Stimulated activated CD4-positive, alpha-beta T cell treated with anti-CD3 and anti-CD28 coated beads, Interleukin-1b, Interleukin-23, amount 100 ng/mL, for 48 hours (primary cell): ENCODE measurements at regions not wholly inside any gene's neighbourhood (a gene's known extent, or its start where the extent isn't known, plus 50 kb on each side); places are given as distances from the start of the nearest gene placed in this dataset.

ENCODE experiments used
- DNase-seq: peaks from one replicate; pipeline ENCODE4 v3.0.0-alpha.2; 2020

GRCh38 chr14:28406196-28406595, 360.4 kb upstream of the FOXG1 start:
- no peak for DNase-seq

GRCh38 chr14:28407031-28407825, 359.4 kb upstream of the FOXG1 start:
- DNase-seq: no peak

- DNase-seq: no peak
These were observed 358.6 kb upstream of the FOXG1 start for GRCh38 chr14:28407996-28408395.

DNA sequence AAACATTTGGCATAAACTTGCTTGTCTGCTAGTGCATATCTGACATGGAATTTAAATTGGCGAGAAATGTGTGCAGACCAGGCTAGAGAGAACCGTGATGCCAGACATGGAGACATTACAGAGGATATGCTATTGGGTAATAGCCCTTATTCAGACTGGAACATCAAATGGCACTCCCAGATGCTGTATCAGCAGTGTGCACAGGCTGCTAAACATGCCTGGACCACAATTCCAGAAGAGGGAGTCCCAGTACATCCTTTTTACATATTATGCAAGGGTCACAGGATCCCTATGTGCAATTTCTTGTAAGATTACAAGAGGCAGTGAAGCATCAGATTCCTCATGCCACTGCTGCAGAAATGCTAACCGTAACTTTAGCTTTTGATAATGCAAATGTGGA, 354.5 kb upstream of the FOXG1 start:
- no peak for DNase-seq

- DNase-seq: no peak
These were observed 339.6 kb upstream of the FOXG1 start for GRCh38 chr14:28426960-28427359.

DNA sequence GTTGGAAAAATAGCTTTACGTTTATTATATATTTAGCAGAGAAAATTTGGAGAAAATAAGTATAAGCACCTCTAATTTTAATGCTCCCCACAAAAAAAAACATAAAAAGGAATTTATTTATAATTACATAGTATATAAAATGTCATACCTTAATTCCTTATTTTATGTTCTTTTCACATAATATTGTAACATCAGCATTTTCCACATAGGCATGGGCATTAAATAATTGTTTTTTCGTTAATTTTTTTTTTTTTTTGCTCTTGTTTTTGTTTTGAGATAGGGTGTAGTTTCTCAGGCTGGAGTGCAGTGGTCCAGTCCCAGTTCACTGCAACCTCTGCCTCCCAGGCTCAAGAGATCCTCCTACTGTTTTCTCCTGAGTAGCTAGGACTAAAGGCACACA, 329.8 kb upstream of the FOXG1 start:
- no peak for DNase-seq

GRCh38 chr14:28461389-28461788, 305.2 kb upstream of the FOXG1 start:
- no peak for DNase-seq

GRCh38 chr14:28467611-28468010, 299.0 kb upstream of the FOXG1 start:
- DNase-seq: no peak

DNA sequence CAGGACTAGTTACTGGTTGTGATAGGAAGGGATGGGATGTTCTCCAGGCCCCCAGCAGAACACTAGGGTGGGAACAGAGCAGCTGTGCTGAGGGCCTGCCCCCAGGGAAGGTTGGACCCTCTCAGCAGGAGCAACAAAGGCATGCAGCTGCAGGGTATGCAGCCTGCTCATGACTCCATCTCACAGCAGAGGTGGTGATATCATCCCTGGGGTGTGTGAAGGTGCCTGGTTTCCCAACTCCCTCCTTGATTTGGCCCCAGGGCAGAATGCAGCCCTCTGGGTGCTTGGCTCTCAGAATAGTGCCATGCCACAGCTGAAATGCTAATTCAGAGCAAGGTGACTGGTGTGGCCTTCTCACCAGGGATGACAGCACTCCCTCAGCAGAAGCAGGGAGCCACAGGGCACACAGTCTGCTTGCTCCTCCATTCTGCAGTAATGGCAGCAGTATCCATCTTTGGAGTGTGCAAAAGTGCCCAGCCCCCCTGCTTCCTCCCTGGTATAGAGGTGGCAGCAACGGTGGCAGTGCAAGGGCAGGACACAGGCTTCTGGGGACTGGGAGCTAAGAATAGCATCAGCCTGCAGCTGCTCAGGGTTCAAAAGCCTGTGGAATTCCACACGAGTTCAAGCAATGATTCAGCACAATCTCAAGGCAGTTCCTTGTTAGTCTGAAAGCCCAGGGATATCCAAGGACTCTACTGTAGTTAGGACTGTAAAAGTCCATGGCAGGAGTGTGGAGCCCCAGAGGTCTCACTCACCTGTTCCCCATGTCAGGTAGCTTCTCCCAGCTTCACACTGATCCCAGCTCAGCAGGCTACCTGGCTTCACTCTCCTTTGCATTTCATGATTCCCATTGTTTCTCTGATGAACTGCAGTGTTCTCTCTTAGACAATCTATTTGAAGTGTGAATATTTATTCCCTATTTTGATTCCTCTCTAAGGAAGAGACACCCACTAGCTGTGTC, 298.1 kb upstream of the FOXG1 start:
- DNase-seq: no peak

DNA sequence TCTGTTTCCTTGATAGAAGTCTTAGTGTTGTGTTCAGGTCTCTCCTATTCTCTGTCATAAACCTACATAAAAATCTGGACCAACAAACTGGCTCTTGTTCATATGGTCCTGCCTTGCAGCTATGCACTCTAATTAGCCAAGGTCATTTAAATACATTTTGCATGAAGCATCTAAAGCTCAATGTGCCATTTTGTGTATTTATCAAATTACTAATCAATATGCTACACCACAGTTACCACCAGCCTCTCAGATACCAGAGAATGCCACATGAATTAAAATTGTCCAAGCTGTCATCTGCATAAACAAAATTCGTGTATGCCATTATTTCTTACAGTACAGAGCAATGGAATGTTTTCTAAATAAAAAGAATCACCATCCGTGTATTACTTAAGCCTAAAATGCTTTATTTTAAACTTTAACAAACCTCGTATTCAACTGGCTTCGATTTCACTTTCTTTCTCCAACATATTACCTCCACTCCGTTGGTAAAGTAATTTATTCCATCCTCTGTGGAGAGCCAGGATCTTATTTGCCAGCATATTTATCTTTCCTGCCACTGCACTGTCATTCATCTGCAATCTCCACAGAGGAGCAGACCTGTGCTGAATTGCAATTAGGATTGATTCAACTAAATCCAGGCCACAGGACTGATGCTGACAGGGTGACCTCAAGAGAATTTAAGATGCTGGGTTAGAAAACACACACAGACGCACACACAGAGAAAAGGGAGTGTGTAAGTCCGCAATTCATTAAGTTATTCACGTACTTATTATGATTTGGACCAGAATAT, 284.1 kb upstream of the FOXG1 start:
- DNase-seq: no peak

GRCh38 chr14:28483506-28483905, 283.1 kb upstream of the FOXG1 start:
- DNase-seq: no peak

DNA sequence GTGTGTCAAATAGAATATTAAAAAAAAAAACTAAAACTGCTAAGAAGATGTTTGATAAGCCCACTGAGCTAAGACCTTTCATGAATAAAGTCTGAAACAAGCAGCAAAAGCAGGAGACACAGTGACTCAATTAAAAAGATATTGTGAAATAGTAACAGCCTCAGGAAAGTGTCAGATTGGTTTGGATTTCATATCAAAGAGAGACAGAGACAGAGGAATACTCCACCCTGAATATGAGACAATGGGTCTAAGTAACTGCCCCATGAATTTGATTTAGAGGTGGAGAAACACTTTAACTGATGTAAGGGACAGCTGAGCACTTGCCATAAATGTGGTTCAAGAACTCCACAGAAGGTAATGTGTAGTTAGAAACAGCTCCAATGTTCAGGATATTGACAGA, 277.9 kb upstream of the FOXG1 start:
- DNase-seq: no peak

DNA sequence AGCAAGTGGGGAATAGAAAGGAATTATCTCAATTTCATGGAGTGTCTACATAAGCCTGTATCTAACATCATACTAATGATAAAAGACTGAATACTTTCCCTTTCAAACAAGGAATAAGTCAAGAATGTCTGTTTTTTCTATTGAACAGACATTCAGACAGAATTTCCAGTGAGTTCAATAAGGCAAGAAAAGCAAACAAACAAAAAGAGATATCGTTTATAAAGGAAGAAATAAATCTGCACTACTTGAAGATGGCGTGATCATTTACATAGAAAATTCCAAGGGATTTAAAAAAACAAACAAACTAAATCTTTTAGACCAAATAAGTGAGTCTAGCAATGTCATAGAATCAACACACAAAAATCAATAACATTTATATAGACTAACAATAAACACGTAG, 273.1 kb upstream of the FOXG1 start:
- no peak for DNase-seq

GRCh38 chr14:28494196-28494595, 272.4 kb upstream of the FOXG1 start:
- DNase-seq: no peak

DNA sequence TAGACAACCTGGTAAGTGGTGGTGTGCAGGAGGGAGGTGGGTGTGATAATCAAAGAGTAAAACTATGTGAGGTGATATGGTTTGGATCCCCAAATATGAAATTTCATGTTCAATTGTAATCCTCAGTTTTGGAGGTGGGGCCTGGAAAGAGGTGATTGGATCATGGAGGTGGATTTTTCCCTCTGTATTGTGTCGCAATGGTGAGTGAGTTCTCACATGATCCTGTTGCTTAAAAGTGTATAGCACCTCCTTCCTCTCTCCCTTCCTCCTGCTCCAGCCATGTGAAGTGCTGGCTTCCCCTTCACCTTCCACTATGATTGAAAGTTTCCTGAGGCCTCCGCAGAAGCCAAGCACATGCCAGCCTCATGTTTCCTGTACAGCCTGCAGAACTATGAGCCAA, 270.2 kb upstream of the FOXG1 start:
- DNase-seq: no peak

GRCh38 chr14:28502517-28502916, 264.1 kb upstream of the FOXG1 start:
- no peak for DNase-seq

DNA sequence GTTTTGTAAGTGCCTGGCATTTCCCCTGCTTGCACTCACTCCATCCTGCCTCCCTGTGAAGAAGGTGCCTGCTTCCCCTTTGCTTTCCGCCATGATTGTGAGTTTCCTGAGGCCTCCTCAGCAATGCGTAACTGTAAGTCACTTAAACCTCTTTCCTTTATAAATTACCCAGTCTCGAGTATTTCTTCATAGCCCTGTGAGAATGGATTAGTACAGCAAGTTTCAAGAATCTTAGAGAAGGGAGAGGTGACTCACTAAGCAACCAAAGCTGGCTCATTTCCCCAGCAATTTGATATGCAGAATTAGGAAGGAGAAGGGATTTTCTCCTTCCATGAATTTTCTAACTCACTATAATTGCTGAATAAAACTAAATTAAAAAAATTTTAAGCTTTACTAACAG, 251.0 kb upstream of the FOXG1 start:
- DNase-seq: no peak

GRCh38 chr14:28536889-28537288, 229.7 kb upstream of the FOXG1 start:
- DNase-seq: no peak

DNA sequence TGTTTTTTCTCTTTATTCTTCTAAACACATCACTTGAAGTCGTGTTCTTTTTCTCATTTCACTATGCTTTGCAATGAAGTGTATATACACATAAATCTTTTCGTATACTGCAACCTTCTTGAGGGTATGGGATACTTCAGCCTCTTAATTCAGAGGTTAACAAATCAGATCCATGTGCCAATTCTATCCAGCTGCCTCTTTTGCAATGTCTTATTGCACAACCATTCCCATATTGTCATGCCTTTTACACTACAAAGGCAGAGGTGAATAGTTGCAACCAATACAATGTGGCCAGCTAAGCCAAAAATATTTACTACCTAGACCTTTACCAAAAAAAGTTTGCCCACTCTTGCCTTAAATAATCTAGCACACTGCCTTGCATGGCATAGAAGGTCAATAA, 224.5 kb upstream of the FOXG1 start:
- no peak for DNase-seq

- no peak for DNase-seq
These were observed 201.2 kb upstream of the FOXG1 start for GRCh38 chr14:28565345-28565744.

DNA sequence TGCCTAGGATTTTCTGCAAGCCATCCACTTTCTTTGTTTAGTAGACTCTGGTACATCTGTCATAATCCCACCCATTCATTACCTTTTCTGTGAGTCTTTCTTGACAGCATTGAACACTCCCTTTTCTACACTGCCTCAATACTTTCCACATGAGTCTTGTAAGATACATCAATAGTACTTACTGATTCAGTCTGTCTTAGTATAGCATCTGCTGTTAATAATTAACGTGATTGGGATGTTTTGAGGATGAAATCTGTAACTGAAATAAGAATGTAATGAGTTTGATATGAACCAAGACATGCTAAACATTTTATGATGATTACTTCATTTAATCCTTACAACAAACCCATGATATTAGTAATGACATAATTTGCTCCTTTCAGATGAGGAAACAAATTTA, 196.2 kb upstream of the FOXG1 start:
- DNase-seq: no peak

GRCh38 chr14:28571636-28572035, 195.0 kb upstream of the FOXG1 start:
- no peak for DNase-seq

GRCh38 chr14:28576523-28576922, 190.1 kb upstream of the FOXG1 start:
- no peak for DNase-seq
